HT-29 (cell line): ENCODE measurements at regions not wholly inside any gene's neighbourhood (a gene's known extent, or its start where the extent isn't known, plus 50 kb on each side); places are given as distances from the start of the nearest gene placed in this dataset.
"Not testable (repeated sequence)": the region's sequence is repeated elsewhere in the genome, so short reads cannot be mapped to it uniquely, and the experiment has no call there.

Source experiments
- DNase-seq: peaks from one replicate; pipeline ENCODE4 v3.0.0-alpha.2; 2015; ENCODE audit warnings: low spot score

DNA sequence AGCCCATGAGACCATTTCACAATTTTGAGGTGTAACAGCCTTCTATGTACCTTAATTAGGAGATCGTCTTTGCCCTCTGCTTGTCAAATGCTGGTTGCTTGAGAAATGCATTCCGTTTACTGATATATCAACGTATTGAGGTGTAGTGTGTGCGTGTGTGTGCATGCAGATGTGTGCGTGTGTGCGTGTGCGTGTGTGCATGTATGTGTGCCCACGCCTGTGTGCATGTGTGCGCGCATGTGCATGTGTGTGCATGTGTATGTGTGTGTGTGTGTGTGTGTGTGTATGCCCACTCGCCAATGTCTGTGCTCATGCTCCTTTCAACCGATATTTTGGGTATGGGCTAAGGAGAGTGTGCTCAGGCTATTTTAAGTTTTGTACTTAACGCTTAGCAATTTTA lies 81.5 kb upstream of the ZFHX3 start:
- DNase-seq, result no peak

GRCh38 chr16:73126525-73126853 lies 78.6 kb upstream of the ZFHX3 start:
- no peak for DNase-seq

DNA sequence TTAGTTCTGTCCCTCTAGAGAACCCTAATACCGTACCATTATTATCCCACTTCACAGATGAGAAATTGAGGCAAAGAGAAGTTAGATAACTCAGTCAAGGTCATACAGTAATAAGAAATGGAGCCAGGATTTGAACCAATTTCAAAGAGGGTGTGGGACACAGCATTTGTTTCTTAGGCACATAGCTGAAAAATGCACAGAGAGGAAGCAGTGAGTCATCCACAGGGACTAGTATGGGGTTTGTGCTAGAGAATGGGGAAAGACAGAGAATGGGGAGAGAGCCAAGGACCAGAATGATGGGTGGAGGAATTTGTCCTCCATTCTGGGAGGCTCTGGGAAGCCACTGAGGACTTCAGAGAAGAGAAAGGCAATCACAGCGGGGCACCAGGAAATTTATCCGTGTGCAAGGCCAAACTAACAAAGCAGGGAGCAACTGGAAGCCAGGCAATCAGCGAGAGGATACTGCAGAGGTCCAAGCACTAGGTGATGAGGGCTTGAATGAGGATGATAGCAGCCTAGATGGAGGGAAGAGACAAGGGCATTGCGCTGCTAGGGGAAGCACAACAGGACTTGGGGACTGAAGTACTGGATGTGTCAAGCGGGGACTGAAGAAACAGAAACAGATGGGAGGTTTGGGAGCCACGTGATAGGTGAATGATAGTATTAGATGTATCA lies 78.1 kb upstream of the ZFHX3 start:
- no peak for DNase-seq

DNA sequence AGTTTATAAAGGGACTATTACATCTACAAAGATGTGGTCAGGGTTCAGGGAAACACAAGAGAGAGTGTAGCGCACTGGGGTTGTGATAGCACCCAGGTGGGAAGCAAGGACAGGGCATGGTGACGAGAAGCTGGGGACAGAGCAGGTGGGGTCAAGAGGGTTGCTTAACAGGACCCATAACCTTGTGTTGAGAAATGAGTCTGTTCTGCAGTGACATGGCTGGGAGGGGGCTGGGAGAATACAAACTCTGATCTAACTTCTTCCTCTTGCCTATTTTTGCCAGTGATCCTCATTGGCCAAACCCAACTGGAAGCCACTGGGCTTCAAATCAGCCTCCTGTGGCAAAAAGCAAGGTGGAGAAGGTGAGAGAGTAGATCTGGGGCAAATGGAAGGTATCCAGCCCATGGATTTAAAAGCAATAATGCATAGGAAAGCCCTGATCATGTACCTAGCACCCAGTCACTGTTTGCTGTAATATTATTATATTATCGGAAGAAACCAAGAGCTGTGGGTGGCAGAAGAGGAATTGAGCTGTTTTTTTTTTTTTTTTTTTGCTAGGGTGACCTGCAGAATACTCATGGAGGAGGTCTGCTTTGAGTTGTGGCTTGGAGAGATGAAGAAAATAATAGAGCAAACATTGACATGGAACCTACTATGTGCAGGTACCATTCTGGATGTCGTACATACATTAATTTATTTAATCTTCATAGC lies 76.9 kb upstream of the ZFHX3 start:
- DNase-seq, result no peak

DNA sequence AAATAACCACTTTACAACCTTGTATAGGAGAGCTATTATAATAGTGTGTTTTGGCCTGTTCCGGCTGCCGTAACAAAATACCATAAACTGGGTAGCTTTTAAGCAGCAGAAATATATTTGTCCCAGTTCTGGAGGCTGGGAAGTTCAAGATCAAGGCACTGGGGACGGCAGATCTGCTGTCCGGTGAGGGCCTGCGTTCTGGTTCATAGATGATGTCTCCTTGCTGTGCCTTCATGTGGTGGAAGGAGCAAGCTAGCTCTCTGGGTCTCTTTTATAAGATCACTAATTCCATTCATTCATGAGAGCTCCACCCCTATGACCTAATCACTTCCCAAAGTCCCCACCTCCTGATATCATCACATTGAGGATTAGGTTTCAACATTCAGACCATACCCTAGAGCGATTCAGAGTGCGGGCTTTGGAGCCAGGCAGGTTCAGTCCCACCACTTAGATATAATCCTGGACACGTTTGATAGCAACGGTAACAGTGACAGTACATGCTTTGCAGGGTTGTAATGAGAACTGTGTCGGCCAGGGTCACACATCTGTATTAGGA lies 76.2 kb upstream of the ZFHX3 start:
- DNase-seq, result no peak

DNA sequence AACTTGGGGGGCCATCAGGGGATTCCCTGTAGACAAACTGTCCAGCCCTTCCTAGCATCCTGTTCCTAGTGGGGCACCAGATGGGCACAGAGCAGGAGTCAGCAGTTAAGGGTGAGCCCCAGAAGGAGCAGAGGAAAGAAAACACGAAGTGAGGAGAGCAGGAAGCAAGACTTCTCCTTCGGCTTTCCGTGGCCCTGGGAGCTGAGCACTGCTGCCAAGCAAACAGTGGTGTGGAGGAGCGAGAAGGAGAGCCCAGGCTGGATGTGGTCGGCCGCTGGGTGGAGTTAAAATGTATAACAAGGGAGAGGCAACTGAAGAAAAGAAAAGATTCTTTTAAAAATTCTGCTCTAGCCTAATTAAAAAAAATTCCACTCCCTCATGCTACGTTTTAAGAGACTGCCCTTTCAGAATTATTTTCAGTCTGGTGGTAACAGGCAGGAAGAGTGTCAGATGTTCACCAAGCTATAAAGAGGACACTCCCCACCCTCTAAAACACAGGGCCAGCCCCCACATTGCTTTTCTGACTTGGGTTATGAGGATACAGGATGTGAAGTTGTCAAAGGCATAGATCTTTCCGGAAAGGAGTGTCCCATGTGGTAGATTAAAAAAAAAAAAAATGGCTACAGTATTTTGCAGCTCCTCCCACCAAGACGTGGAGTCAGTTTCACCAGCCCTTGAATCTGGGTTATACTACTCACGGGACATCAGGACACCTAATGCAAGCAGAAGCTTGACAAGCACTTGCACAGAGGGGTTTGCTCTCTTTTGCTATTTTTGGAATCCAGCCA lies 74.9 kb upstream of the ZFHX3 start:
- no peak for DNase-seq

- no peak for DNase-seq
Observed at GRCh38 chr16:73116576-73116975, 68.6 kb upstream of the ZFHX3 start.

- no peak for DNase-seq
Observed at GRCh38 chr16:73113336-73113735, 65.4 kb upstream of the ZFHX3 start.

DNA sequence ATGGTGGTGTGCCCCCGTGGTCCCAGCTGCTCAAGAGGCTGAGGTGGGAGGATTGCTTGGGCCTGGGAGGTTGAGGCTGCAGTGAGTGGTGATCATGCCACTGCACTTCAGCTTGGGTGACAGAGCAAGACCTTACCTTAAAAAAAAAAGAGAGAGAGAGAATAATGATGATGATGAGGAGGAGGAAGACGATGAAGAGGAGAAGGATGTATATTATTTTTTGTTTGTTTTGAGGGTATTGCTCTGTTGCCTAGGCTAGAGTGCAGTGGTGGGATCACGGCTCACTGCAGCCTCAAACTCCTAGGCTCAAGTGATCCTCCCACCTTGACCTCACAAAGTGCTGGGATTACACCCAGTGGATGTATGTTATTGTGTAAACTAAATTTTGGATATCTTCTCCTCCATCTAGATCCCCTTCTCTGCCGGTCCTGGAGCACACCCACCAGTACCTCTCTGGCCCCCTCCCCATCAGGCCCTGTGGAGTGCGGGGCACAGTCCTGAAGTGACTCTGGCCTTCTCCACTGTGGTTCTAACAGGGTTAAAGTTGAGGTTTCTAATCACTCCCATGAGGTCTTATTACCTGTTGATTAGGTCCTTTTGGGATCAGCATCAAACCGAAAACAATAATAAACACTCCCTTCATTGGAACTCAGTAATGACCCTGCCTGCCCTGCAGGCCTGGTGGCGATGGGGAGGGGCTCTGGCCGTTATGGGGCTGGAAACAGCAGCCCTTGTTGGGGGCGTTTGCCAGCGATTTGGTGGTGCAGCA lies 60.5 kb upstream of the ZFHX3 start:
- DNase-seq, result no peak

DNA sequence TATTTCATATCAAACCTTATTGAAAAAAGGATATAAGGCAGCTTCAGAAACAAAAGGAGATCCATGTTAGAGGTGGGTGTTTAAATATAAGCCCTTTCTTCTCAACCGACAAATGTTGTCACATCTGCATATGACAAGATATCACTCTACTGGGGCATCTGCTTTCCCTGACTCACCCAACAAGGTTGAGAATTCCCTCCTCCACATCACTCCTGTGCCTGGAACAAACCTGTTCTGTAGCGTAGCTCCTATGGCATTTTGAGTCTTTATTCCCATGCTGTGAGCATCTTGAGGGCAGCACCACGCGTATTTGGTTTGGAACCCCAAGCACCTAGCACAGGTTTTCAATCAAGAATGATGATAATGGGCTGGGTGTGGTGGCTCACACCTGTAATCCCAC lies 59.4 kb upstream of the ZFHX3 start:
- DNase-seq, result no peak

GRCh38 chr16:73106329-73107034 lies 58.6 kb upstream of the ZFHX3 start:
- no peak for DNase-seq

DNA sequence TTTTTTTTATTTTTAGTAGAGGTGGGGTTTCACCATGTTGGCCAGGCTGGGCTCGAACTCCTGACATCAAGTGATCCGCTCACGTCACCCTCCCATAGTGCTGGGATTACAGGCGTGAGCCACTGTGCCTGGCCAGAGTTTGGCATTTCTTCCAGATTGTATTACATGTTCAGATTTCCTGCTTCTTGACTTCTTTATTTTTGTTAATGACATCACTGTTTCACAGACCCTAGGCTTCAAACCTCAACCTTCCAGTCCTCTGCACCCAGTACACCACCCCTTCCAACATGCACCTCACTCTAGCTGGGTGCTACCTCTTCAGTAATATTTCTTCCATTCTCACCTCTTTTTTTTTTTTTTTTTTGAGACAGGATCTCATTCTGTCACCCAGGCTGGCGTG lies 53.6 kb upstream of the ZFHX3 start:
- DNase-seq, result no peak

GRCh38 chr16:73099601-73100000 lies 51.7 kb upstream of the ZFHX3 start:
- DNase-seq, result not testable (repeated sequence)
